ENCODE measurements at regions not wholly inside any gene's neighbourhood (a gene's known extent, or its start where the extent isn't known, plus 50 kb on each side); places are given as distances from the start of the nearest gene placed in this dataset.

GRCh38 chr10:111148025-111148424 is 71.2 kb downstream of the ADRA2A start (continued):
- TF ChIP-seq EZH2 (IDR thresholded peaks at IDR 0.05; ENCODE audit: low read depth, unreplicated experiment) = no peak
- no peak for TF ChIP-seq POLR2AphosphoS5 (IDR thresholded peaks at IDR 0.05; ENCODE audit: low read depth)
- no peak for TF ChIP-seq ZNF114 (CRISPR knock-in tag; IDR thresholded peaks at IDR 0.05)
- TF ChIP-seq EZH2phosphoT487 (IDR thresholded peaks at IDR 0.05; ENCODE audit: unreplicated experiment) = no peak
- TF ChIP-seq NANOG (IDR thresholded peaks at IDR 0.05; ENCODE audit: borderline replicate concordance) = no peak
- TF ChIP-seq, protein P1, sequence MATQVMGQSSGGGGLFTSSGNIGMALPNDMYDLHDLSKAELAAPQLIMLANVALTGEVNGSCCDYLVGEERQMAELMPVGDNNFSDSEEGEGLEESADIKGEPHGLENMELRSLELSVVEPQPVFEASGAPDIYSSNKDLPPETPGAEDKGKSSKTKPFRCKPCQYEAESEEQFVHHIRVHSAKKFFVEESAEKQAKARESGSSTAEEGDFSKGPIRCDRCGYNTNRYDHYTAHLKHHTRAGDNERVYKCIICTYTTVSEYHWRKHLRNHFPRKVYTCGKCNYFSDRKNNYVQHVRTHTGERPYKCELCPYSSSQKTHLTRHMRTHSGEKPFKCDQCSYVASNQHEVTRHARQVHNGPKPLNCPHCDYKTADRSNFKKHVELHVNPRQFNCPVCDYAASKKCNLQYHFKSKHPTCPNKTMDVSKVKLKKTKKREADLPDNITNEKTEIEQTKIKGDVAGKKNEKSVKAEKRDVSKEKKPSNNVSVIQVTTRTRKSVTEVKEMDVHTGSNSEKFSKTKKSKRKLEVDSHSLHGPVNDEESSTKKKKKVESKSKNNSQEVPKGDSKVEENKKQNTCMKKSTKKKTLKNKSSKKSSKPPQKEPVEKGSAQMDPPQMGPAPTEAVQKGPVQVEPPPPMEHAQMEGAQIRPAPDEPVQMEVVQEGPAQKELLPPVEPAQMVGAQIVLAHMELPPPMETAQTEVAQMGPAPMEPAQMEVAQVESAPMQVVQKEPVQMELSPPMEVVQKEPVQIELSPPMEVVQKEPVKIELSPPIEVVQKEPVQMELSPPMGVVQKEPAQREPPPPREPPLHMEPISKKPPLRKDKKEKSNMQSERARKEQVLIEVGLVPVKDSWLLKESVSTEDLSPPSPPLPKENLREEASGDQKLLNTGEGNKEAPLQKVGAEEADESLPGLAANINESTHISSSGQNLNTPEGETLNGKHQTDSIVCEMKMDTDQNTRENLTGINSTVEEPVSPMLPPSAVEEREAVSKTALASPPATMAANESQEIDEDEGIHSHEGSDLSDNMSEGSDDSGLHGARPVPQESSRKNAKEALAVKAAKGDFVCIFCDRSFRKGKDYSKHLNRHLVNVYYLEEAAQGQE (IDR thresholded peaks at IDR 0.05; ENCODE audit: unreplicated experiment) = no peak
- TF ChIP-seq, protein P2, sequence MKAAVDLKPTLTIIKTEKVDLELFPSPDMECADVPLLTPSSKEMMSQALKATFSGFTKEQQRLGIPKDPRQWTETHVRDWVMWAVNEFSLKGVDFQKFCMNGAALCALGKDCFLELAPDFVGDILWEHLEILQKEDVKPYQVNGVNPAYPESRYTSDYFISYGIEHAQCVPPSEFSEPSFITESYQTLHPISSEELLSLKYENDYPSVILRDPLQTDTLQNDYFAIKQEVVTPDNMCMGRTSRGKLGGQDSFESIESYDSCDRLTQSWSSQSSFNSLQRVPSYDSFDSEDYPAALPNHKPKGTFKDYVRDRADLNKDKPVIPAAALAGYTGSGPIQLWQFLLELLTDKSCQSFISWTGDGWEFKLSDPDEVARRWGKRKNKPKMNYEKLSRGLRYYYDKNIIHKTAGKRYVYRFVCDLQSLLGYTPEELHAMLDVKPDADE (IDR thresholded peaks at IDR 0.05) = no peak

GRCh38 chr10:111148440-111148839 is 71.6 kb downstream of the ADRA2A start:
- no peaks in the 10 kb centered on the region for H3K27me3 ChIP-seq (ENCODE audit: insufficient read depth)
- Mint-ChIP-seq H3K36me3 (ENCODE audit: low read depth) (no peaks in the 10 kb centered on the region; the same call in 2 of the 3 replicates), H3K9me3 (no peaks in the 10 kb centered on the region), H3K27me3 (ENCODE audit: insufficient read depth, low read depth, poor library complexity) (peaks cover 4% of the 10 kb centered on the region), H3K4me1 (peaks cover 32% of the 10 kb centered on the region), H3K4me3 (no peak overlapping the region), H3K27ac (no peak overlapping the region)
- 0 out of 2 replicates have a peak overlapping the region, but pooled peaks have one; percentile 18 for H2AFZ ChIP-seq
- no peak for DNase-seq (ENCODE audit: low spot score)
- peaks cover 28% of the 10 kb centered on the region for H3K9me2 ChIP-seq (ENCODE audit: insufficient read depth)
- no peak overlapping the region for H3K4me2 ChIP-seq
- H3F3A ChIP-seq (replicated peaks; ENCODE audit: low read depth) = no peaks in the 10 kb centered on the region
- H3K36me3 ChIP-seq (ENCODE audit: insufficient read depth) = no peaks in the 10 kb centered on the region
- ATAC-seq = no peak
- H3K4me1 ChIP-seq (ENCODE audit: insufficient read depth) = no peaks in the 10 kb centered on the region; the same call in 1 of the 2 replicates
- H3K27ac ChIP-seq (ENCODE audit: low read depth) = no peak overlapping the region
- no peaks in the 10 kb centered on the region for H4K20me1 ChIP-seq (replicated peaks; ENCODE audit: insufficient read depth)
- no peak overlapping the region for H3K4me3 ChIP-seq
- no peaks in the 10 kb centered on the region for H3K79me2 ChIP-seq (replicated peaks; ENCODE audit: insufficient read depth)
- TF ChIP-seq JUNB (IDR thresholded peaks at IDR 0.05; ENCODE audit: unreplicated experiment) (no peak), ZNF331 (CRISPR knock-in tag; IDR thresholded peaks at IDR 0.05; ENCODE audit: low read depth) (no peak), STAT1 (IDR thresholded peaks at IDR 0.05; ENCODE audit: unreplicated experiment) (no peak), ZNF462 (CRISPR knock-in tag; IDR thresholded peaks at IDR 0.05) (no peak), ZNF114 (CRISPR knock-in tag; IDR thresholded peaks at IDR 0.05) (no peak)
- TF ChIP-seq, protein P1 (IDR thresholded peaks at IDR 0.05; ENCODE audit: unreplicated experiment) = no peak
